ENCODE measurements at regions not wholly inside any gene's neighbourhood (a gene's known extent, or its start where the extent isn't known, plus 50 kb on each side); places are given as distances from the start of the nearest gene placed in this dataset.

DNA sequence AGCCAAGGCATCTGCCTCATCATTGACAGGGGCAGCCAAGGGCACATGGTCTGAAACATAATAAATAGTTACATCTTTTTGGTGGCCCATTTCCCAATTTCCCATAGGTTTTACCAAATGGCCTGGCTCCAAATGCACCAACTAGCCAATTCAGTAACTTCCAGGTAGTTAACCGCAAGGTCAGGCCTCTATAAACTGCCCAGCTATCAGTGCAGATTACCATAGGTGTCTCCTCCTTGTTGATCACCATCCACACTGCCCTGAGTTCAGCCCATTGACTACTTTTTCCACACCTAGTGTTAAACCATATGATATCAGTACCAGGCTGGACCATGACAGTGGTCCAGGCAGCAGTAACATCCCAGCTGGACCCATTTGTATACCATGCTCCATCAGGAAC lies 1145.1 kb upstream of the POU3F4 start:
- no CpG with 5 or more reads among the region's 1 CpG for WGBS (ENCODE audit: insufficient coverage, low coverage, missing lambda C conversion rate)
- Histone ChIP-seq H3K79me2 (ENCODE audit: control insufficient read depth, insufficient read depth, low read length) (no peaks in the 10 kb centered on the region), H3K4me3 (no peak overlapping the region), H4K20me1 (replicated peaks; ENCODE audit: control insufficient read depth, insufficient read depth, low read length) (no peaks in the 10 kb centered on the region), H3K9me1 (ENCODE audit: control insufficient read depth, insufficient read depth, low read length) (no peaks in the 10 kb centered on the region), H3K9me3 (replicated peaks; ENCODE audit: control insufficient read depth, insufficient read depth, low read depth, low read length) (no peaks in the 10 kb centered on the region), H3K27me3 (ENCODE audit: control insufficient read depth in 2 of 2, insufficient read depth in 2 of 2, low read length in 2 of 2) (no peaks in the 10 kb centered on the region), H3K9ac (ENCODE audit: insufficient read depth in 1 of 2, low read depth in 2 of 2, low read length in 2 of 2) (no peak overlapping the region), H3K36me3 (ENCODE audit: control insufficient read depth, insufficient read depth, low read length) (no peaks in the 10 kb centered on the region), H3K4me1 (replicated peaks in 1 of 2; ENCODE audit: control insufficient read depth in 2 of 2, insufficient read depth in 2 of 2, low read length in 2 of 2) (no peaks in the 10 kb centered on the region), H2AFZ (ENCODE audit: low read depth, low read length) (no peak overlapping the region), H3K4me2 (ENCODE audit: insufficient read depth, low read length) (no peak overlapping the region), H3K27ac (ENCODE audit: extremely low read depth, low read depth, low read length) (no peak overlapping the region)
- POLR2A ChIA-PET: no interaction called here
- CTCF ChIA-PET (ENCODE audit: low intra/inter-chr PET ratio): no interaction called here
- intact Hi-C loops (cut with micrococcal nuclease) (no loop called here), in situ Hi-C loops (cut with MboI) (no loop called here)
- DNase-seq (ENCODE audit: extremely low read depth in 1 of 4, low spot score in 3 of 4): no peak
- BruUV-seq (replicated peaks): no TSS peak
- FAIRE-seq: no peak
- ATAC-seq: no peak
- TF ChIP-seq HLTF (IDR thresholded peaks at IDR 0.05): no peak
- TF ChIP-seq DNMT1 (IDR thresholded peaks at IDR 0.05): no peak
- no peak for TF ChIP-seq MCM3 (IDR thresholded peaks at IDR 0.05)
- TF ChIP-seq FUS (optimal IDR thresholded peaks at IDR 0.05; ENCODE audit: low read depth, low read length): no peak
- TF ChIP-seq NCOR1 (IDR thresholded peaks at IDR 0.05): no peak
- no peak for TF ChIP-seq ZNF274 (IDR thresholded peaks at IDR 0.05; ENCODE audit: borderline replicate concordance, low read depth, low read length)
- no peak for TF ChIP-seq PML (IDR thresholded peaks at IDR 0.05; ENCODE audit: low read length)
- TF ChIP-seq DMBX1 (CRISPR knock-in tag; IDR thresholded peaks at IDR 0.05; ENCODE audit: borderline replicate concordance): no peak
- TF ChIP-seq, protein P1, sequence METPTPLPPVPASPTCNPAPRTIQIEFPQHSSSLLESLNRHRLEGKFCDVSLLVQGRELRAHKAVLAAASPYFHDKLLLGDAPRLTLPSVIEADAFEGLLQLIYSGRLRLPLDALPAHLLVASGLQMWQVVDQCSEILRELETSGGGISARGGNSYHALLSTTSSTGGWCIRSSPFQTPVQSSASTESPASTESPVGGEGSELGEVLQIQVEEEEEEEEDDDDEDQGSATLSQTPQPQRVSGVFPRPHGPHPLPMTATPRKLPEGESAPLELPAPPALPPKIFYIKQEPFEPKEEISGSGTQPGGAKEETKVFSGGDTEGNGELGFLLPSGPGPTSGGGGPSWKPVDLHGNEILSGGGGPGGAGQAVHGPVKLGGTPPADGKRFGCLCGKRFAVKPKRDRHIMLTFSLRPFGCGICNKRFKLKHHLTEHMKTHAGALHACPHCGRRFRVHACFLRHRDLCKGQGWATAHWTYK (CRISPR knock-in tag; IDR thresholded peaks at IDR 0.05): no peak
- TF ChIP-seq, protein P2, sequence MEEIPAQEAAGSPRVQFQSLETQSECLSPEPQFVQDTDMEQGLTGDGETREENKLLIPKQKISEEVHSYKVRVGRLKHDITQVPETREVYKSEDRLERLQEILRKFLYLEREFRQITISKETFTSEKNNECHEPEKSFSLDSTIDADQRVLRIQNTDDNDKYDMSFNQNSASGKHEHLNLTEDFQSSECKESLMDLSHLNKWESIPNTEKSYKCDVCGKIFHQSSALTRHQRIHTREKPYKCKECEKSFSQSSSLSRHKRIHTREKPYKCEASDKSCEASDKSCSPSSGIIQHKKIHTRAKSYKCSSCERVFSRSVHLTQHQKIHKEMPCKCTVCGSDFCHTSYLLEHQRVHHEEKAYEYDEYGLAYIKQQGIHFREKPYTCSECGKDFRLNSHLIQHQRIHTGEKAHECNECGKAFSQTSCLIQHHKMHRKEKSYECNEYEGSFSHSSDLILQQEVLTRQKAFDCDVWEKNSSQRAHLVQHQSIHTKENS (CRISPR knock-in tag; IDR thresholded peaks at IDR 0.05): no peak
- no peak for TF ChIP-seq ZNF75A (CRISPR knock-in tag; IDR thresholded peaks at IDR 0.05)
- no peak for TF ChIP-seq ZZZ3 (IDR thresholded peaks at IDR 0.05)
- TF ChIP-seq POLR2H (tag; IDR thresholded peaks at IDR 0.05; ENCODE audit: low read depth): no peak
- TF ChIP-seq TAF7 (tag; IDR thresholded peaks at IDR 0.05): no peak
- no peak for TF ChIP-seq SP2 (IDR thresholded peaks at IDR 0.05; ENCODE audit: extremely low read depth, low read depth, low read length, poor library complexity, severe bottlenecking)
